ENCODE measurements at regions not wholly inside any gene's neighbourhood (a gene's known extent, or its start where the extent isn't known, plus 50 kb on each side); places are given as distances from the start of the nearest gene placed in this dataset.

- H3K36me3 ChIP-seq = no peaks in the 10 kb centered on the region
- in situ Hi-C loops (cut with MboI; ENCODE audit: low sequenced_read_pairs in 4 of 4) (no loop called here), intact Hi-C loops (cut with DNase I; ENCODE audit: low total_unique reads) (no loop called here)
- DNase-seq (no peak), ATAC-seq (no peak)
- no peaks in the 10 kb centered on the region for H3K27me3 ChIP-seq
- H3K9me3 ChIP-seq = no peaks in the 10 kb centered on the region
- no peak overlapping the region for H3K27ac ChIP-seq
- no peak for TF ChIP-seq CTCF (IDR thresholded peaks at IDR 0.05 in 4 of 5, conservative IDR thresholded peaks at IDR 0.05 in 1 of 5)
- TF ChIP-seq POLR2A (IDR thresholded peaks at IDR 0.05) = no peak
- H3K4me1 ChIP-seq = no peaks in the 10 kb centered on the region
- H3K4me3 ChIP-seq = no peak overlapping the region
Measured at GRCh38 chr2:228545041-228545747, 363.7 kb upstream of the SPHKAP start.

GRCh38 chr2:228543117-228543516 is 361.6 kb upstream of the SPHKAP start:
- ATAC-seq = no peak
- no peaks in the 10 kb centered on the region for H3K4me1 ChIP-seq
- no peaks in the 10 kb centered on the region for H3K27me3 ChIP-seq
- in situ Hi-C loops (cut with MboI; ENCODE audit: low sequenced_read_pairs in 4 of 4) = no loop called here
- TF ChIP-seq POLR2A (IDR thresholded peaks at IDR 0.05) = no peak
- TF ChIP-seq CTCF (IDR thresholded peaks at IDR 0.05 in 4 of 5, conservative IDR thresholded peaks at IDR 0.05 in 1 of 5) = no peak
- DNase-seq = no peak
- no peak overlapping the region for H3K4me3 ChIP-seq
- intact Hi-C loops (cut with DNase I; ENCODE audit: low total_unique reads) = no loop called here
- H3K9me3 ChIP-seq = no peaks in the 10 kb centered on the region
- no peak overlapping the region for H3K27ac ChIP-seq
- H3K36me3 ChIP-seq = no peaks in the 10 kb centered on the region

GRCh38 chr2:228542277-228542676 is 360.8 kb upstream of the SPHKAP start:
- intact Hi-C loops (cut with DNase I; ENCODE audit: low total_unique reads) = no loop called here
- no peak for TF ChIP-seq POLR2A (IDR thresholded peaks at IDR 0.05)
- no peak for TF ChIP-seq CTCF (IDR thresholded peaks at IDR 0.05 in 4 of 5, conservative IDR thresholded peaks at IDR 0.05 in 1 of 5)
- H3K36me3 ChIP-seq = no peaks in the 10 kb centered on the region
- DNase-seq = no peak
- H3K4me3 ChIP-seq = no peak overlapping the region
- H3K27ac ChIP-seq = no peak overlapping the region
- no peaks in the 10 kb centered on the region for H3K9me3 ChIP-seq
- no peaks in the 10 kb centered on the region for H3K4me1 ChIP-seq
- no peaks in the 10 kb centered on the region for H3K27me3 ChIP-seq
- in situ Hi-C loops (cut with MboI; ENCODE audit: low sequenced_read_pairs in 4 of 4) = no loop called here
- no peak for ATAC-seq

- ATAC-seq (no peak), DNase-seq (no peak)
- Histone ChIP-seq H3K9me3 (no peaks in the 10 kb centered on the region), H3K36me3 (no peaks in the 10 kb centered on the region), H3K27me3 (no peaks in the 10 kb centered on the region), H3K27ac (no peak overlapping the region), H3K4me3 (no peak overlapping the region), H3K4me1 (no peaks in the 10 kb centered on the region)
- intact Hi-C loops (cut with DNase I; ENCODE audit: low total_unique reads) (no loop called here), in situ Hi-C loops (cut with MboI; ENCODE audit: low sequenced_read_pairs in 4 of 4) (no loop called here)
- TF ChIP-seq CTCF (IDR thresholded peaks at IDR 0.05 in 4 of 5, conservative IDR thresholded peaks at IDR 0.05 in 1 of 5) (no peak), POLR2A (IDR thresholded peaks at IDR 0.05) (no peak)
Measured at GRCh38 chr2:228541789-228542188, 360.3 kb upstream of the SPHKAP start.

GRCh38 chr2:228540976-228541375 is 359.5 kb upstream of the SPHKAP start:
- in situ Hi-C loops (cut with MboI; ENCODE audit: low sequenced_read_pairs in 4 of 4) = no loop called here

More at GRCh38 chr2:228540976-228541375, 359.5 kb upstream of the SPHKAP start:
- Histone ChIP-seq H3K4me1 (no peaks in the 10 kb centered on the region), H3K36me3 (no peaks in the 10 kb centered on the region), H3K27me3 (no peaks in the 10 kb centered on the region), H3K27ac (no peak overlapping the region), H3K9me3 (peaks cover 0 to 4% (median 0%) of the 10 kb centered on the region in 3 donors), H3K4me3 (no peak overlapping the region)
- TF ChIP-seq CTCF (IDR thresholded peaks at IDR 0.05 in 4 of 5, conservative IDR thresholded peaks at IDR 0.05 in 1 of 5) = no peak
- no peak for TF ChIP-seq POLR2A (IDR thresholded peaks at IDR 0.05)
- DNase-seq (no peak), ATAC-seq (no peak)
- intact Hi-C loops (cut with DNase I; ENCODE audit: low total_unique reads) = no loop called here
